Activated CD8-positive, alpha-beta memory T cell treated with anti-CD3 and anti-CD28 coated beads, Interleukin-2, amount 10 ng/mL, durations not matched to agents 7 days and 5 days (primary cell): ENCODE measurements at regions not wholly inside any gene's neighbourhood (a gene's known extent, or its start where the extent isn't known, plus 50 kb on each side); places are given as distances from the start of the nearest gene placed in this dataset.

Source experiments
- ATAC-seq: fragments of 150-1000 bp; cut with Tn5 transposase; one replicate; pipeline ENCODE4 v1.10.0; 2021; ENCODE audit warnings: moderate library complexity
- CTCF ChIA-PET: fragments of 350-600 bp; sonication (Branson Sonifier 250); formaldehyde crosslinking; loops from one replicate; lab custom pipeline; 2021; ENCODE audit warnings: antibody characterized with exemption; lab: Charles Lee
- DNase-seq: peaks from one replicate; pipeline ENCODE4 v3.0.0-alpha.2; 2020
- H3K27ac Mint-ChIP-seq: one replicate; pipeline ENCODE4 v1.8.0; 2021; ENCODE audit warnings: mild to moderate bottlenecking, mixed read lengths
- H3K27me3 Mint-ChIP-seq: one replicate; pipeline ENCODE4 v1.8.0; 2021; ENCODE audit warnings: mixed read lengths
- H3K36me3 Mint-ChIP-seq: one replicate; pipeline ENCODE4 v1.8.0; 2021; ENCODE audit warnings: mild to moderate bottlenecking, mixed read lengths
- H3K4me1 Mint-ChIP-seq: one replicate; pipeline ENCODE4 v1.8.0; 2021; ENCODE audit warnings: mixed read lengths
- H3K4me3 Mint-ChIP-seq: one replicate; pipeline ENCODE4 v1.8.0; 2021; ENCODE audit warnings: mild to moderate bottlenecking, moderate library complexity, mixed read lengths
- H3K9me3 Mint-ChIP-seq: one replicate; pipeline ENCODE4 v1.8.0; 2022; ENCODE audit warnings: low read depth, mixed read lengths

GRCh38 chr11:15893080-15893492 is 463.3 kb downstream of the SOX6 start:
- H3K27ac Mint-ChIP-seq = no peak overlapping the region
- H3K4me1 Mint-ChIP-seq = no peaks in the 10 kb centered on the region
- ATAC-seq = no peak

DNA sequence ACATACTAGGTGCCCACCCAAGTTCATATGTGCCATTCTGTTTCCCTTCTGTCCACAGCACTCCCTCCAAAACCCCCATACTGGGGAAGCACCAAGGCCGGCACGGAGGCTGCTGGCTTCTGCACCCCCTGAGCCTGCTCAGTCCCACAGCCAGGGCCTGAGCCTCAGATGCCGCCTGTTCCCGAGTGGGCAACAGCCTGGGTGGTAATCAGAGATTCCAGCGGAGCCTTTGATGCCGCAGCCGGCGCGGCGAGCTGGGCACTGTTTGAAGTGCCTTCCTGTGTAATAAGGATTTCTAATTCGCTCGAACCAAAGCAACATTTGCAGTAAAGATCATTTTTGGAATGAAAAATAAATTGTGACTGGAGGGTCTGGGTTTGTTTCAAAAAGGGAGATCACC is 460.3 kb downstream of the SOX6 start:
- Mint-ChIP-seq H3K27ac (no peak overlapping the region), H3K9me3 (no peaks in the 10 kb centered on the region), H3K4me1 (no peaks in the 10 kb centered on the region), H3K4me3 (no peak overlapping the region), H3K27me3 (no peaks in the 10 kb centered on the region), H3K36me3 (no peaks in the 10 kb centered on the region)
- CTCF ChIA-PET = no interaction called here
- DNase-seq (no peak), ATAC-seq (no peak)

More at GRCh38 chr11:15893080-15893492, 463.3 kb downstream of the SOX6 start:
- CTCF ChIA-PET = no interaction called here
- Mint-ChIP-seq H3K36me3 (no peaks in the 10 kb centered on the region), H3K4me3 (no peak overlapping the region), H3K9me3 (no peaks in the 10 kb centered on the region), H3K27me3 (no peaks in the 10 kb centered on the region)
- DNase-seq = no peak

DNA sequence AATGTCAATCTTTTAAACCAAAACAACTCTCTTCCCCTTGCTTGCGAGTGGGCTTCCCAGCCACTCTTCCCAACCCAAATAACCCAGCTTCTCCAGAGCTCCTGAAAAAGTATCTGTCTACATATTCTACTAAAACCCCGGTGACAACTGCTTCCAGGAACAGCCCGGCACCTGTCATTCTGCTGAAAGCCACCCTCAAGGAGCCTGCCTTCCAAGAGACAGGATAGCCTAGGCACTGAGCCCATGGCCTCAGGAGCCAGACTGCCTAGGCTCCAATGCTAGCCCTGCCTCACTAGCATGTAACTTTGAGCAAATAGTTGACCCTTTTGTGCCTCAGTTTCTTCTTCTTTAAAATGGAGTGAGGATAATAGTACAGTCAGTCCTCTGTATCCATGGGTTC is 459.8 kb downstream of the SOX6 start:
- no peak for DNase-seq
- H3K27me3 Mint-ChIP-seq = no peaks in the 10 kb centered on the region
- no peak overlapping the region for H3K27ac Mint-ChIP-seq
- CTCF ChIA-PET = no interaction called here
- H3K36me3 Mint-ChIP-seq = no peaks in the 10 kb centered on the region
- no peaks in the 10 kb centered on the region for H3K4me1 Mint-ChIP-seq
- no peaks in the 10 kb centered on the region for H3K9me3 Mint-ChIP-seq
- ATAC-seq = no peak
- no peak overlapping the region for H3K4me3 Mint-ChIP-seq

- ATAC-seq (no peak), DNase-seq (no peak)
- no peak overlapping the region for H3K4me3 Mint-ChIP-seq
- no peaks in the 10 kb centered on the region for H3K9me3 Mint-ChIP-seq
- CTCF ChIA-PET = no interaction called here
- H3K27ac Mint-ChIP-seq = no peak overlapping the region
- no peaks in the 10 kb centered on the region for H3K36me3 Mint-ChIP-seq
- H3K27me3 Mint-ChIP-seq = no peaks in the 10 kb centered on the region
- H3K4me1 Mint-ChIP-seq = no peaks in the 10 kb centered on the region
Observed at GRCh38 chr11:15897211-15897960, 459.0 kb downstream of the SOX6 start.

GRCh38 chr11:15901054-15901453 is 455.3 kb downstream of the SOX6 start:
- no peak for DNase-seq
- CTCF ChIA-PET = no interaction called here
- no peak overlapping the region for H3K27ac Mint-ChIP-seq
- no peaks in the 10 kb centered on the region for H3K4me1 Mint-ChIP-seq
- ATAC-seq = no peak
- H3K36me3 Mint-ChIP-seq = no peaks in the 10 kb centered on the region
- H3K27me3 Mint-ChIP-seq = no peaks in the 10 kb centered on the region
- H3K4me3 Mint-ChIP-seq = no peak overlapping the region
- H3K9me3 Mint-ChIP-seq = no peaks in the 10 kb centered on the region

DNA sequence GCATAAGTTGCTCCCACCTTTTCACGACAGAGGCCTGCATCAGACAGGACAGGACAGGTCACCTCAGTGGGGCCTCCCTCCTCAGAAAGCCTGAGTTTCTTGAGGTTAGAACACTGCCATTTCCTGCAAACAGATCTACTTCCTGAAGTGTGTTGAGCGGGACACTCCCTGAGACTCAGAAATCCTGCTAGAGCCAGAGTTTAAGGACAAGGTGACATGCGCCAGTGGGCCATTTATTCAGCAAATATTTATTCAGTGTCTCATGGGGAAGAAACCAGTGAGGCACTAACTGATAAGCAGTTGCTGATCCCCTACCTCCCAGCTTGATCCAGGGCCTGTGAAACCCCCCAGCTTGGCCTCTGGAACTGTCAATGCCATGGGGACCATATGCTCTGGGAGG is 454.6 kb downstream of the SOX6 start:
- H3K9me3 Mint-ChIP-seq = no peaks in the 10 kb centered on the region
- no peak for DNase-seq
- H3K27me3 Mint-ChIP-seq = no peaks in the 10 kb centered on the region
- CTCF ChIA-PET = no interaction called here
- H3K36me3 Mint-ChIP-seq = no peaks in the 10 kb centered on the region
- H3K27ac Mint-ChIP-seq = no peak overlapping the region
- H3K4me3 Mint-ChIP-seq = no peak overlapping the region
- no peaks in the 10 kb centered on the region for H3K4me1 Mint-ChIP-seq
- ATAC-seq = no peak

- H3K27me3 Mint-ChIP-seq = no peaks in the 10 kb centered on the region
- H3K9me3 Mint-ChIP-seq = no peaks in the 10 kb centered on the region
- H3K4me3 Mint-ChIP-seq = no peak overlapping the region
- H3K36me3 Mint-ChIP-seq = no peaks in the 10 kb centered on the region
- H3K4me1 Mint-ChIP-seq = no peaks in the 10 kb centered on the region
- CTCF ChIA-PET = no interaction called here
- DNase-seq (no peak), ATAC-seq (no peak)
- H3K27ac Mint-ChIP-seq = no peak overlapping the region
Observed at GRCh38 chr11:15903246-15903645, 453.1 kb downstream of the SOX6 start.

DNA sequence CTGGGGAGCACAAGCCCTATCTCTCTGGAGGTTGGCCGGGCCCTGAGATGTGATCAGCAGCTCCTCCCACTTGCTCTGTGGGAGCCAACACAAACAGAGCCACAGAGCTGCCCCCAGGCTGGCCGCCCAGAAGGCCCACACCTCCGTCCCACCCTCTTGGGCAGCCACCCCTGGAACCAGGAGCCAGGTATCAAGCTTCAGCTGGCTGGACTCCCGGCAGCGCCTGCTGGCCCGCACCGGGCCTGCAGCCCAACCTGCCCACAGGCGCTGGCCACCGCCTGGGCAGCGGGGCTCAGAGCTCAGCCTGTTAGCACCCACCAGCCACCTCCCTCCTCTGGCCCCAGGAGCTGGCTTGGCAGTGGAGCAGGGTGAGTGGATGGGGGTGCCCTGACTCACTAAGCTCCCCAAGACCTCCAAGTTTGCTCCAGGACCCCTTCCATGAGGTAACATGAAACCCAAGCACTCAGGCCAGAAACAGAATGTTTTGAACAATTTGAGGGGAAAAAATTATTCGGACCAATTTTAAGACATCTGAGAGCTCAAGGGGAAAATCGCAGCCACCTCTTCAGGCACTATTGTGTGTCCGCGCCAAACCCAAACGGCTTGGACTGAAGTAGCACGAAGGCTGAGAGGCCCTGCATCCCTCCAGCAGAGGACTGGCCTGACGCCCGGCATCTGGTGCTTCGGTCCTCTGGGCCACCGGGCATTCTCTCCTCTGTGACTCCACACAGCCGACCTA is 450.8 kb downstream of the SOX6 start:
- Mint-ChIP-seq H3K27me3 (no peaks in the 10 kb centered on the region), H3K27ac (no peak overlapping the region), H3K4me3 (no peak overlapping the region), H3K36me3 (no peaks in the 10 kb centered on the region), H3K9me3 (no peaks in the 10 kb centered on the region), H3K4me1 (no peaks in the 10 kb centered on the region)
- CTCF ChIA-PET = no interaction called here
- ATAC-seq (no peak), DNase-seq (no peak)

DNA sequence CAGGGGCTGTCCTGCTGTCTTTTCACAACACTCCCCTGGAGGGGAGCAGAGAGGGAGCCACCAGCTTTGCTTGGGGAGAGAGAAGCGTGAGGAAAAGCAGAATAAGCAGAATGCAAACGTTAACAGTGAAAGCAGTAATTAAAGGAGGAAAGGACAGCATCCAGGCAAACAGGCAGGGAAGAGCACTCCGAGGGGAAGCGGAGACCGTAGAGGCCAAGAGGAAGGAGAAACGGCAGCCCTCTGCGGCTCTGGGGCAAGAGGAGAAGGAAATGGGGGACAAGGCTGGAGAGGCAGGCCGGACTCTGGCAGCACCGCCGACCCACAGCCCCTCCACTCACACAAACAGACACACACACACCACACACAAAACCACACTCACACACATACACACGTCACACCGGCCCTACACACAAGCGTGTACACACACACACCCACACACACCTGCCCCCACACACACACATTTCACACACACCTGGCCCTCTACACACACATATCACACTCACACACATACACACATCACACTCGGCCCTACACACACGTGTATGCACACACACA is 449.8 kb downstream of the SOX6 start:
- CTCF ChIA-PET = no interaction called here
- H3K27ac Mint-ChIP-seq = no peak overlapping the region
- H3K4me1 Mint-ChIP-seq = no peaks in the 10 kb centered on the region
- ATAC-seq (no peak), DNase-seq (no peak)
- H3K4me3 Mint-ChIP-seq = no peak overlapping the region
- H3K36me3 Mint-ChIP-seq = no peaks in the 10 kb centered on the region
- no peaks in the 10 kb centered on the region for H3K9me3 Mint-ChIP-seq
- no peaks in the 10 kb centered on the region for H3K27me3 Mint-ChIP-seq

GRCh38 chr11:15907806-15908205 is 448.5 kb downstream of the SOX6 start:
- H3K4me3 Mint-ChIP-seq = no peak overlapping the region
- H3K9me3 Mint-ChIP-seq = no peaks in the 10 kb centered on the region
- DNase-seq (no peak), ATAC-seq (no peak)
- no peak overlapping the region for H3K27ac Mint-ChIP-seq
- no peaks in the 10 kb centered on the region for H3K4me1 Mint-ChIP-seq
- no peaks in the 10 kb centered on the region for H3K36me3 Mint-ChIP-seq
- H3K27me3 Mint-ChIP-seq = no peaks in the 10 kb centered on the region
- CTCF ChIA-PET = no interaction called here

- Mint-ChIP-seq H3K27me3 (no peaks in the 10 kb centered on the region), H3K4me1 (no peaks in the 10 kb centered on the region), H3K27ac (no peak overlapping the region), H3K36me3 (no peaks in the 10 kb centered on the region), H3K4me3 (no peak overlapping the region), H3K9me3 (no peaks in the 10 kb centered on the region)
- no peak for DNase-seq
- CTCF ChIA-PET = no interaction called here
- ATAC-seq = no peak
Observed at GRCh38 chr11:15909937-15910598, 446.3 kb downstream of the SOX6 start.

DNA sequence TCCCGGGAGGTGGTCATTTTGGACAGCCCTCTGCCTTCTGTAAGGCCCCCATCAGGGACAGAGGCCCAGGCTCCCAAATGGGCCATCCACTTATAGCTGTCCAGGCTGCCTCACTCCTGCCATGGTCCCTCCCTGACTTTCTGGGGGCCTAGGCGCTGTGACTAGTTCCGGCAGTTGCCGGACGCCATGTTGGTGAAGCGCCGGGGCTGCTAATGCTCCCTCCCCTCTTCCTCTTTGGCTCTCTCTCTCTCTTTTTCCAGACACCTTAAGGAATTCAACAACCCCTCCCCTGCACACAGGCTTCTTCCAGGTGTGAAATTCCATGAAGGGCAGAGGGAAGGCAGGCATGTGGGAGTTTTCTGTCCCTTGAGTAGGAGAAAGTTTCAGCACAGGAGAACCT is 445.6 kb downstream of the SOX6 start:
- Mint-ChIP-seq H3K36me3 (no peaks in the 10 kb centered on the region), H3K4me3 (no peak overlapping the region), H3K27ac (no peak overlapping the region), H3K4me1 (no peaks in the 10 kb centered on the region), H3K9me3 (no peaks in the 10 kb centered on the region), H3K27me3 (no peaks in the 10 kb centered on the region)
- DNase-seq = no peak
- no peak for ATAC-seq
- CTCF ChIA-PET = no interaction called here

- CTCF ChIA-PET = no interaction called here
- no peak for DNase-seq
- no peaks in the 10 kb centered on the region for H3K36me3 Mint-ChIP-seq
Observed at GRCh38 chr11:15911377-15912044, 444.8 kb downstream of the SOX6 start.

More at GRCh38 chr11:15911377-15912044, 444.8 kb downstream of the SOX6 start:
- H3K9me3 Mint-ChIP-seq = no peaks in the 10 kb centered on the region
- H3K4me1 Mint-ChIP-seq = no peaks in the 10 kb centered on the region
- no peak overlapping the region for H3K27ac Mint-ChIP-seq
- ATAC-seq = no peak
- no peak overlapping the region for H3K4me3 Mint-ChIP-seq
- H3K27me3 Mint-ChIP-seq = no peaks in the 10 kb centered on the region
